Kidney capillary endothelial cell (primary cell): ENCODE measurements at regions not wholly inside any gene's neighbourhood (a gene's known extent, or its start where the extent isn't known, plus 50 kb on each side); places are given as distances from the start of the nearest gene placed in this dataset.
A peak's percentile ranks its signal among the peaks of the same experiment; 100 is the strongest.

Experiments
- DNase-seq: peaks from one replicate; pipeline ENCODE4 v3.0.0-alpha.2; 2018; ENCODE audit warnings: low spot score

- no peak for DNase-seq
Measured at GRCh38 chr5:92402956-92403702, 1020.0 kb upstream of the ARRDC3 start.

- DNase-seq, result no peak
Measured at GRCh38 chr5:92402045-92402444, 1018.9 kb upstream of the ARRDC3 start.

GRCh38 chr5:92401492-92401891, 1018.4 kb upstream of the ARRDC3 start:
- no peak for DNase-seq

GRCh38 chr5:92394936-92395335, 1011.8 kb upstream of the ARRDC3 start:
- DNase-seq, result no peak

- DNase-seq, result no peak
Measured at GRCh38 chr5:92390657-92391056, 1007.5 kb upstream of the ARRDC3 start.

- peak; percentile 38 for DNase-seq
Measured at GRCh38 chr5:92380069-92380770, 997.1 kb upstream of the ARRDC3 start.

GRCh38 chr5:92378966-92379611, 996.0 kb upstream of the ARRDC3 start:
- DNase-seq, result peak; percentile 30

- no peak for DNase-seq
Measured at GRCh38 chr5:92374859-92375258, 991.7 kb upstream of the ARRDC3 start.

- no peak for DNase-seq
Measured at GRCh38 chr5:92372766-92373165, 989.6 kb upstream of the ARRDC3 start.

GRCh38 chr5:92371889-92372235, 988.7 kb upstream of the ARRDC3 start:
- DNase-seq, result no peak

- DNase-seq, result no peak
Measured at GRCh38 chr5:92371171-92371888, 988.2 kb upstream of the ARRDC3 start.

GRCh38 chr5:92370032-92370431, 986.9 kb upstream of the ARRDC3 start:
- no peak for DNase-seq

- no peak for DNase-seq
Measured at GRCh38 chr5:92369587-92369986, 986.5 kb upstream of the ARRDC3 start.

GRCh38 chr5:92364986-92365550, 982.0 kb upstream of the ARRDC3 start:
- DNase-seq, result no peak

- DNase-seq, result no peak
Measured at GRCh38 chr5:92353107-92354030, 970.3 kb upstream of the ARRDC3 start.

- DNase-seq, result no peak
Measured at GRCh38 chr5:92337772-92338234, 954.7 kb upstream of the ARRDC3 start.

GRCh38 chr5:92332039-92332438, 948.9 kb upstream of the ARRDC3 start:
- DNase-seq, result no peak

GRCh38 chr5:92330365-92330764, 947.2 kb upstream of the ARRDC3 start:
- no peak for DNase-seq

- DNase-seq, result no peak
Measured at GRCh38 chr5:92329759-92330158, 946.6 kb upstream of the ARRDC3 start.

- no peak for DNase-seq
Measured at GRCh38 chr5:92328584-92329259, 945.6 kb upstream of the ARRDC3 start.
